ENCODE measurements at regions not wholly inside any gene's neighbourhood (a gene's known extent, or its start where the extent isn't known, plus 50 kb on each side); places are given as distances from the start of the nearest gene placed in this dataset.
"Not testable (repeated sequence)": the region's sequence is repeated elsewhere in the genome, so short reads cannot be mapped to it uniquely, and the experiment has no call there.

DNA sequence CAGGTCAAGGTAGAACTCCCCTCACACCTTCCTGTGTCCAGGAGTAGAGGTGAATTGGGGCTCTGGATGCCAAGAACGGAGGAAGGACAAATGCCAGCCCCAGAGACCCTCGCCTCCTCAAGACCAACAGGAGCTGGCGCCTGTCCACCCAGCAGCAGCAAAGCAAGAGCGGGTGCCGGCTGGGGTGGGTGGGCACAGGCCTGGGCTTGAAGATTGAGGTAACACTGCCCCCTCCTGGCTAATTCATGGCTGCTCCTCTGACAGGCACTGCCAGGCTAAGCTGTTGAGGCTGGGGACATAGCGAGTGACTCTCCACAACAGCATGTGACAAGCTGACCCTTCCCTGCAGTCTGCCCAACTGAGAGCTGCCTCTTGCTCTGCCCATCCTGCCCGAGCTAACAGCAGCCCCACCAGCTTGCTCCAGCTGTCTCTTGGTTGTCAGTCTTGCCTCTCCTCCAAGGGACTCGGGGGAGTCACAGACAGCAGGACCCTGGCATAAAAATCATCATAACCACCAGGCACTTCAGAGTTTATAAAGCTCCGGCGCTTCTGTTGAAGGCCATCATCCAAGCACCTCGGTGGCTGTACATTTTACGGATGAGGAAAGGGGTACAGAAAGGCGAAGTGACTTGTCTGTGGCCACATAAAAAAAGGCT is 202.3 kb downstream of the TBC1D2B start:
- H3K4me3 ChIP-seq; H3K27ac ChIP-seq; H3K9me3 ChIP-seq; DNase-seq; H3K27me3 ChIP-seq (replicated peaks in 1 of 7); H3K36me3 ChIP-seq; intact Hi-C loops (cut with DNase I; ENCODE audit: low total_unique reads): not testable (repeated sequence)
- 39 to 55% (median 47%) methylated on average over 12 to 13 of the region's 13 CpGs for WGBS, 5 donors
- TF ChIP-seq, protein P1, sequence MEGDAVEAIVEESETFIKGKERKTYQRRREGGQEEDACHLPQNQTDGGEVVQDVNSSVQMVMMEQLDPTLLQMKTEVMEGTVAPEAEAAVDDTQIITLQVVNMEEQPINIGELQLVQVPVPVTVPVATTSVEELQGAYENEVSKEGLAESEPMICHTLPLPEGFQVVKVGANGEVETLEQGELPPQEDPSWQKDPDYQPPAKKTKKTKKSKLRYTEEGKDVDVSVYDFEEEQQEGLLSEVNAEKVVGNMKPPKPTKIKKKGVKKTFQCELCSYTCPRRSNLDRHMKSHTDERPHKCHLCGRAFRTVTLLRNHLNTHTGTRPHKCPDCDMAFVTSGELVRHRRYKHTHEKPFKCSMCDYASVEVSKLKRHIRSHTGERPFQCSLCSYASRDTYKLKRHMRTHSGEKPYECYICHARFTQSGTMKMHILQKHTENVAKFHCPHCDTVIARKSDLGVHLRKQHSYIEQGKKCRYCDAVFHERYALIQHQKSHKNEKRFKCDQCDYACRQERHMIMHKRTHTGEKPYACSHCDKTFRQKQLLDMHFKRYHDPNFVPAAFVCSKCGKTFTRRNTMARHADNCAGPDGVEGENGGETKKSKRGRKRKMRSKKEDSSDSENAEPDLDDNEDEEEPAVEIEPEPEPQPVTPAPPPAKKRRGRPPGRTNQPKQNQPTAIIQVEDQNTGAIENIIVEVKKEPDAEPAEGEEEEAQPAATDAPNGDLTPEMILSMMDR (IDR thresholded peaks at IDR 0.05 in 8 of 11, conservative IDR thresholded peaks at IDR 0.05 in 3 of 11): peak in 10 of 11 experiments; percentile 10 to 73 (median 48)
- H3K4me1 ChIP-seq: peaks cover 0 to 12% (median 3%) of the 10 kb centered on the region in 6 donors

DNA sequence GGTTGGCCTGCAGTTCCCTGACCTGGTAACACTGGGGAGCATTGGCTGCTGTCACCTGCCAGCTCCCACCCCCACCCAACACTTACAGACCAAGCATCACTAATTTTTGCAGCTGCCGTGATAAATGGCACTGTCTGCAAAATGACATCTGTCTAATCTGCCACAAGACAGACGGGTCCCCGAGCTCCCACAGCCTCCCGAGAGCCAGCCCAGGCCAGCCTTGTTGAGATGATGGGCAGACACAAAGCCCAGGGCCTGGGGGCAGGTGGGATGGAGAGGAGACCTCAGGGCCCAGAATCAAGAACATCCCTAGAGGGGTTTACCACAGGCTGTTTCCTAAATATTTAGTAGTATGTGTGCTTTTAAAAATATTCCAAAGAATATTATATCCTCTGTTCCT is 203.4 kb downstream of the TBC1D2B start:
- intact Hi-C loops (cut with DNase I; ENCODE audit: low total_unique reads): no loop called here
- TF ChIP-seq, protein P1 (IDR thresholded peaks at IDR 0.05 in 8 of 11, conservative IDR thresholded peaks at IDR 0.05 in 3 of 11): no peak
- no peak for TF ChIP-seq POLR2AphosphoS5 (IDR thresholded peaks at IDR 0.05)
- no peak for TF ChIP-seq POLR2A (IDR thresholded peaks at IDR 0.05)
- 54 to 85% (median 67%) methylated on average over 4 of the region's 4 CpGs for WGBS, 5 donors
- Histone ChIP-seq H3K36me3 (no peaks in the 10 kb centered on the region), H3K4me1 (peaks cover 0 to 12% (median 3%) of the 10 kb centered on the region in 6 donors), H3K27me3 (replicated peaks in 1 of 7) (peaks cover 0 to 9% (median 0%) of the 10 kb centered on the region in 7 donors), H3K9me3 (no peaks in the 10 kb centered on the region), H3K4me3 (no peak overlapping the region), H3K27ac (no peak overlapping the region)
- DNase-seq: no peak

DNA sequence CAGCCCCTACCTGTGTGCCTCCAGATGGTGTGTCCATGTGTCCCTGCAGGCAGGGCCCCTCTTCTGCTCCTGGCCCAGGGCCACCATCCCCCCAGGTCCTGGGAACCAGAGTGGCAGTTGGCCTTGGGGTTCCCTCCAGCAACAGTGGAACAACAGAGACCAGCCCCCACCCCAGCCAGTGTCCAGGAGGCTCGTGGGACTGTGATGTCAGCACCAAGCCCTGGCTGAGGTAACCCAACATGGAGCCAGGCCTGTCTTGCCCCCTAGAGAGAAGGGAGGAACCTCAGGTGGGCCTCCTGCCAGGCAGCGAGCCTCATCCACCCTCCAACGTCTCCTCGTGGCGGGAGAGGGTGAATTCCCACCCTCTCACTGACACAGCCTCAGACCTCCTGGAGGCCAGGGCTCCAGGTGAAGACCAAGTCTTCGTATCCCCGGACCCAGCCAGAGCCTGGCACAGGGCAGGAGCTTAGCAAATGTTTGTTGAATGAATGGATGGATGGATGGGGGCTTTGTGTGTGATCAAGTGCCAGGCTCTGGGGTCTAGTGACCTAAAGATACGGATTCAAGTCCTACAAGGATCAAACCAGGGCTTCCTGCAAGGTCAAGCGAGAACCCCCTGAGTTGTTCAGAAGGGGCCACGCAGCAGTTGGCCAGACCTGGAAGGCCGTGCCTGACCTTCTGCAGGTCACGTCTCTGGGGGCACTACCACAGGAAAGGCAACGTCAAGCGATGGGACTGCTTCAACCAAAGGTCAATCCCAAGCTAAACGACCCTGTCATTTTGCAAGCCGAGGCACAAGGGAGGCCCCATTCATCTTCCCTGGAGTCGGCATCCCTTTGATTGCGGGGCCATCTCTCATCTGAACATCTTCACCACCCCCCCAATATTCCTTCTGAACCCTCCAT is 204.7 kb downstream of the TBC1D2B start:
- peaks cover 0 to 11% (median 0%) of the 10 kb centered on the region in 7 donors for H3K27me3 ChIP-seq (replicated peaks in 1 of 7)
- WGBS, 5 donors: 64 to 82% (median 80%) methylated on average over 13 to 18 of the region's 18 CpGs
- DNase-seq; H3K27ac ChIP-seq; intact Hi-C loops (cut with DNase I; ENCODE audit: low total_unique reads); H3K9me3 ChIP-seq; H3K4me3 ChIP-seq; H3K36me3 ChIP-seq: not testable (repeated sequence)
- H3K4me1 ChIP-seq: peaks cover 0 to 12% (median 3%) of the 10 kb centered on the region in 6 donors

DNA sequence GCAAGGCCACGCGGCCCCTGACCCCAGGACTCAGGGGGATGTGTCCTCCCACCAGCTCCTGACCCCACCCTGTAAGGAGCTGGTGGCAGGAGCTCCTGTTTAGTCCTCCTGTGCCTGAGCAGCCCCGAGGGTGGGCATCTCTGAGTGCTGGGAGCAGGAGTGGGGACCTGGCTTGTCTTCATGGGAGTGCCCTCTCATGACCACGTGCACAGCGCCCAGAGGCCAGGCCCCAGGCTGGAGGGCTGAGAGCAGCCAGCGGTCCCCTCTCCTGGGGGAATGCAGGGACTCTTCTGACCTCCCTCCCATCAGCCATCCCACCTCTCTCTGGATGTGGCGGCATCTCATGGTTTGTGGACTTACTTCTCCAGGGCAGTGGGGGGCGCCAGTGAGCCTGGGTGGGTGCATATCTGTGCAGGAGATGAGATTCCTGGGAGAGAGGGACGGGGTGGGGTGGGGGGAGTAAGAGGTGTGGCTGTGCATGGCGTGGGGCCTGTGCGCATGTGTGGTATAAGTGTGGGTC is 205.6 kb downstream of the TBC1D2B start:
- 76 to 84% (median 81%) methylated on average over 10 to 11 of the region's 11 CpGs for WGBS, 5 donors
- no peak for TF ChIP-seq POLR2AphosphoS5 (IDR thresholded peaks at IDR 0.05)
- no peak for TF ChIP-seq POLR2A (IDR thresholded peaks at IDR 0.05)
- TF ChIP-seq, protein P1 (IDR thresholded peaks at IDR 0.05 in 8 of 11, conservative IDR thresholded peaks at IDR 0.05 in 3 of 11): no peak
- intact Hi-C loops (cut with DNase I; ENCODE audit: low total_unique reads): no loop called here
- H3K9me3 ChIP-seq: no peaks in the 10 kb centered on the region
- no peak overlapping the region for H3K4me3 ChIP-seq
- peaks cover 0 to 12% (median 3%) of the 10 kb centered on the region in 6 donors for H3K4me1 ChIP-seq
- H3K27ac ChIP-seq: no peak overlapping the region
- no peaks in the 10 kb centered on the region for H3K36me3 ChIP-seq
- peaks cover 0 to 11% (median 0%) of the 10 kb centered on the region in 7 donors for H3K27me3 ChIP-seq (replicated peaks in 1 of 7)
- peak; percentile 54 for DNase-seq
